Stimulated activated CD8-positive, alpha-beta memory T cell treated with anti-CD3 and anti-CD28 coated beads, Interleukin-15, amount 100 ng/mL, for 1 hour (primary cell): ENCODE measurements at regions not wholly inside any gene's neighbourhood (a gene's known extent, or its start where the extent isn't known, plus 50 kb on each side); places are given as distances from the start of the nearest gene placed in this dataset.

Experiments used
- DNase-seq: peaks from one replicate; pipeline ENCODE4 v3.0.0-alpha.2; 2020; ENCODE audit warnings: low read depth

DNA sequence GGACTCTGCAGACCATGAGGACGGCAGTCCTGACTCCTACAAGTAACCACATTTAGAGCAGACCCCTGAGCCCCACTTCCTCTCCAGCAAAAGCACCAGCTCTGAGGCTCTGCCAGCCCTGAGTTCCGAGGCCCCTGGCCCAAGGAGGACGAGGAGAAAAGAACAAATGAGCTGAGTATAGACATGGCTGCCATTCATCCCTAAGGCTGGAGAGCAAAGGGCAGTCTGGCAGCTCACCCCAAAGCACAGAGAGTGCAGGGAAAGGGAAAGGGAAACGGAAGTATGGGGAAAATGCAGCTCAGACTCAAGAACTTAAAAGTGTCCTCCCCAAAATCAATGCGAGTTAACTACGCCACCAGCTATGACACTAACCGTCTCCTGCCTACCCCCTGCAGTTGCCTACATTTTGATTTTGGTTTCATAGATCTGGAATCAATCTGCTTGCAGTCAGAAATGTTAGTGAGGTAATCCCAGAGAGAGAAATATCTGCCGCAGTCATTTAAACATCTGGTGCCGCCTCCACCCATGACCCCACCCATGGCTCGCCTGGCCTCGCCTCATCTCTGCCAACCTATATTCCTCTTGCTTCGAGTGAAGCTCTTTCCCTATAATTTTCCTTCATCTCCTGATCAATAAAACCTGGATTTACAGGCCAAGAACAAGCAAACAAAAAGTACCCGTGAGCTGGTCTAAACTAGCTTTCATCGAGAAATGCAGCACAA is 49.6 kb upstream of the AFDN start:
- DNase-seq, result no peak
